HL-60 (cell line): ENCODE measurements at regions not wholly inside any gene's neighbourhood (a gene's known extent, or its start where the extent isn't known, plus 50 kb on each side); places are given as distances from the start of the nearest gene placed in this dataset.

ENCODE experiments used
- DNase-seq, 2 experiments: peaks; one replicate each; pipeline ENCODE4 v3.0.0-alpha.2; 2010 to 2020; ENCODE audit warnings: low read depth in 1 of 2, low spot score in 1 of 2
- H3K27ac ChIP-seq: fragments of 250-450 bp; sonication (Bioruptor Pico); replicated peaks from 2 replicates; pipeline ENCODE4 v1.5.1; 2020; ENCODE audit warnings: mild to moderate bottlenecking, moderate library complexity
- H3K27me3 ChIP-seq: fragments of 250-450 bp; sonication (Bioruptor Pico); 2 replicates; pipeline ENCODE4 v1.5.1; 2021; ENCODE audit warnings: mild to moderate bottlenecking, moderate library complexity; ENCODE audit not compliant: insufficient read depth, poor library complexity, severe bottlenecking
- H3K4me3 ChIP-seq: replicated peaks from 2 replicates; pipeline ENCODE4 v1.5.1; 2011; ENCODE audit warnings: mild to moderate bottlenecking, control low read depth, low read length; ENCODE audit not compliant: insufficient read depth
- CTCF ChIP-seq: IDR thresholded peaks from one replicate; pipeline ENCODE4 v1.5.1; 2011; ENCODE audit warnings: low read length, control low read depth, inconsistent platforms; ENCODE audit not compliant: insufficient read depth
- GABPA ChIP-seq: IDR thresholded peaks from 2 replicates; pipeline ENCODE4 v1.6.1; 2012; ENCODE audit warnings: low read depth
- POLR2AphosphoS5 ChIP-seq: IDR thresholded peaks from 2 replicates; pipeline ENCODE4 v1.6.1; 2012; ENCODE audit warnings: low read depth
- REST ChIP-seq: IDR thresholded peaks from 2 replicates; pipeline ENCODE4 v1.6.1; 2012; ENCODE audit warnings: low read depth; ENCODE audit not compliant: insufficient replicate concordance
- SPI1 ChIP-seq: IDR thresholded peaks from 2 replicates; pipeline ENCODE4 v1.6.1; 2012; ENCODE audit warnings: low read depth, mild to moderate bottlenecking, borderline replicate concordance

- H3K4me3 ChIP-seq: no peak overlapping the region
- H3K27ac ChIP-seq: no peak overlapping the region
- DNase-seq: no peak
- H3K27me3 ChIP-seq: no peaks in the 10 kb centered on the region
- TF ChIP-seq GABPA (no peak), POLR2AphosphoS5 (no peak), REST (no peak), CTCF (no peak), SPI1 (no peak)
These were observed 258.8 kb downstream of the PHF14 start for GRCh38 chr7:11232462-11232861.

- no peak for DNase-seq
- Histone ChIP-seq H3K27me3 (no peaks in the 10 kb centered on the region), H3K4me3 (no peak overlapping the region), H3K27ac (no peak overlapping the region)
- no peak for TF ChIP-seq CTCF
- no peak for TF ChIP-seq SPI1
- TF ChIP-seq GABPA: no peak
- TF ChIP-seq POLR2AphosphoS5: no peak
- TF ChIP-seq REST: no peak
These were observed 260.2 kb downstream of the PHF14 start for GRCh38 chr7:11233871-11234270.

- Histone ChIP-seq H3K4me3 (no peak overlapping the region), H3K27ac (no peak overlapping the region), H3K27me3 (no peaks in the 10 kb centered on the region)
- peak in 1 of 2 experiments; percentile 18 for DNase-seq
- no peak for TF ChIP-seq GABPA
- TF ChIP-seq REST: no peak
- no peak for TF ChIP-seq CTCF
- no peak for TF ChIP-seq POLR2AphosphoS5
- no peak for TF ChIP-seq SPI1
These were observed 261.8 kb downstream of the PHF14 start for GRCh38 chr7:11235491-11235890.
